Activated B cell treated with CpG ODN at 0.5 μM for 24 hours (primary cell): ENCODE measurements at regions not wholly inside any gene's neighbourhood (a gene's known extent, or its start where the extent isn't known, plus 50 kb on each side); places are given as distances from the start of the nearest gene placed in this dataset.

Source experiments
- ATAC-seq: fragments of 200-7000 bp; cut with Tn5 transposase; one replicate; pipeline ENCODE4 v1.10.0; 2021; ENCODE audit warnings: low read depth, mild to moderate bottlenecking, moderate library complexity
- CTCF ChIA-PET: fragments of 350-600 bp; sonication (Branson Sonifier 250); formaldehyde crosslinking; loops from one replicate; lab custom pipeline; 2021; ENCODE audit warnings: antibody characterized with exemption; lab: Charles Lee
- POLR2A ChIA-PET: fragments of 350-600 bp; sonication (Branson Sonifier 250); formaldehyde crosslinking; loops from one replicate; lab custom pipeline; 2021; ENCODE audit warnings: antibody characterized with exemption; lab: Charles Lee
- DNase-seq: peaks from one replicate; pipeline ENCODE4 v3.0.0; 2022
- H3K27ac Mint-ChIP-seq: one replicate; pipeline ENCODE4 v1.8.0; 2020; ENCODE audit warnings: mixed read lengths
- H3K27me3 Mint-ChIP-seq: one replicate; pipeline ENCODE4 v1.8.0; 2021; ENCODE audit warnings: mixed read lengths
- H3K36me3 Mint-ChIP-seq: one replicate; pipeline ENCODE4 v1.8.0; 2021; ENCODE audit warnings: low read depth, mixed read lengths
- H3K4me1 Mint-ChIP-seq: one replicate; pipeline ENCODE4 v1.8.0; 2021; ENCODE audit warnings: mixed read lengths
- H3K4me3 Mint-ChIP-seq: one replicate; pipeline ENCODE4 v1.8.0; 2020; ENCODE audit warnings: mild to moderate bottlenecking, mixed read lengths
- H3K9me3 Mint-ChIP-seq: one replicate; pipeline ENCODE4 v1.8.0; 2020; ENCODE audit warnings: mixed read lengths
- CTCF ChIP-seq: fragments of 200-600 bp; IDR thresholded peaks from one replicate; pipeline ENCODE4 v1.8.0; 2022; ENCODE audit warnings: antibody characterized with exemption, mild to moderate bottlenecking
- intact Hi-C: fragments of 100-400 bp; cut with micrococcal nuclease; formaldehyde crosslinking; loops from one replicate; pipeline ENCODE4 v1.15.1; 2024

DNA sequence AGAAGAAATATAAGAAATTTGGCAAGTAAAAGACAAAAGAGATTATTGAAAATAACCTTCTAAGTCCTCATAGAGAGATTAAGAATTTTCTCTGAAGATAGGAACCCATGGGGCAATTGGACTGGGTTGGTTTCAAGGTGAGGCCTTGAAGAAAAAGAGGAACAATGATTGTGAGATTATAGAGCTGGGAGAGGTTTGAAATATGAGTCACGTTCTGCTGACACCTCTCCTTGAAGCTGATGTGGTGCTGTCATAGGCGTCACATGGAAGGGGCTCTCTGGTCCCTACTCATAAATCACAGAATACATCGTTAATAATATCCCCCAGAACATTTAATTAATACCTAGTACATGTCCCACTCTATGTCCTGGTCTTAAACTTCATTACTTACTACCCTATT is 227.6 kb upstream of the PDE3A start:
- DNase-seq (no peak), ATAC-seq (no peak)
- Mint-ChIP-seq H3K27ac (no peak overlapping the region), H3K4me3 (no peak overlapping the region), H3K27me3 (no peaks in the 10 kb centered on the region), H3K9me3 (peaks cover 7% of the 10 kb centered on the region), H3K4me1 (no peaks in the 10 kb centered on the region), H3K36me3 (no peaks in the 10 kb centered on the region)
- CTCF ChIA-PET = no interaction called here
- TF ChIP-seq CTCF = no peak
- intact Hi-C loops = no loop called here
- POLR2A ChIA-PET = no interaction called here

DNA sequence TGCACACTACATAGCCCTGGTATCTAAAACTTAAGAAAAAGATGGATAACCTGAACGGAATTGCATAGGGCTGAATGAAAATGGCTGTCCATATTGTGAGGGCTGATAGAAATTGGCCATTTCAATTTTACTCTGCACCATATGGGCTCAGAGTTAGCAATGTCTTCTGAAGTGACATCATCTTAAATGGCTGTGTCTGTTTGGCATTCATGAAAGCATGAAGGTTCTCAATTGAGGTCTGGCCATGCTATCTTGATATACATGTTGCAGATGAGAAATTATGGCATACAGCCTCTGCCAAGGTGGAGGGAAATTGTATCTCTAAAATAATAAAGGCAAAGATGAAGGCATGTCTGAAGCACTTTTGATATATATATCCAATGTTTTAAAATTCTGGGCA is 226.0 kb upstream of the PDE3A start:
- DNase-seq = no peak
- ATAC-seq = no peak
- Mint-ChIP-seq H3K36me3 (no peaks in the 10 kb centered on the region), H3K4me3 (no peak overlapping the region), H3K27me3 (no peaks in the 10 kb centered on the region), H3K4me1 (no peaks in the 10 kb centered on the region), H3K27ac (no peak overlapping the region), H3K9me3 (peaks cover 5% of the 10 kb centered on the region)
- intact Hi-C loops = no loop called here
- no peak for TF ChIP-seq CTCF
- CTCF ChIA-PET = no interaction called here
- POLR2A ChIA-PET = no interaction called here

DNA sequence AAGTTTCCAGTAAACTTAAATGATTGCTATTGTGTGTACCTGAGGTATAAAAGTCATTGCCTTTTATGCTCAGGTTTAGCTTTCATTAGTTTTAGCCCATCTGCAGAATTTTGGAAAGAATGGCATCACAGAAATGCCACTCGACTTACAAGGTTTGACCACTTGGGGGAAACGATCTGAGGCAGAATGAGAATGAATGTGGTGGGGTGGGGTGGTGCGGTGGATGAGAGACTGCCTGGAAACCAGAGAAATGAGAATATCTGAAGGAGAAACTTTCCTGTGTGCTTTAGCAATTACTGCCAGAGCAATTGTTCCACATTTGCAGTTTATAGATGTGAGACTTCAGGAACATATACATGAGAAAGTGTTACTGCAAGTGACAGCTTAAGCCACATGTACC is 225.4 kb upstream of the PDE3A start:
- ChIA-PET POLR2A (no interaction called here), CTCF (no interaction called here)

GRCh38 chr12:20144341-20144740 is 224.0 kb upstream of the PDE3A start:
- no peak for TF ChIP-seq CTCF
- Mint-ChIP-seq H3K4me1 (no peaks in the 10 kb centered on the region), H3K9me3 (peaks cover 6% of the 10 kb centered on the region), H3K27me3 (no peaks in the 10 kb centered on the region), H3K27ac (no peak overlapping the region), H3K36me3 (no peaks in the 10 kb centered on the region), H3K4me3 (no peak overlapping the region)
- POLR2A ChIA-PET = no interaction called here
- CTCF ChIA-PET = no interaction called here
- DNase-seq (no peak), ATAC-seq (no peak)
- intact Hi-C loops = no loop called here

More for the DNA sequence above, 225.4 kb upstream of the PDE3A start:
- intact Hi-C loops = no loop called here
- Mint-ChIP-seq H3K27ac (no peak overlapping the region), H3K27me3 (no peaks in the 10 kb centered on the region), H3K4me3 (no peak overlapping the region), H3K4me1 (no peaks in the 10 kb centered on the region), H3K9me3 (peaks cover 6% of the 10 kb centered on the region), H3K36me3 (no peaks in the 10 kb centered on the region)
- no peak for TF ChIP-seq CTCF
- ATAC-seq (no peak), DNase-seq (no peak)

- no peak overlapping the region for H3K4me3 Mint-ChIP-seq
- no peak for DNase-seq
- no peak for TF ChIP-seq CTCF
- no peak for ATAC-seq
- POLR2A ChIA-PET = no interaction called here
- H3K36me3 Mint-ChIP-seq = no peaks in the 10 kb centered on the region
- peaks cover 3% of the 10 kb centered on the region for H3K9me3 Mint-ChIP-seq
- H3K27ac Mint-ChIP-seq = no peak overlapping the region
- no peaks in the 10 kb centered on the region for H3K27me3 Mint-ChIP-seq
- CTCF ChIA-PET = no interaction called here
- intact Hi-C loops = no loop called here
- no peaks in the 10 kb centered on the region for H3K4me1 Mint-ChIP-seq
Observed at GRCh38 chr12:20148241-20148640, 220.1 kb upstream of the PDE3A start.
